T-helper 17 cell (primary cell): ENCODE measurements at regions not wholly inside any gene's neighbourhood (a gene's known extent, or its start where the extent isn't known, plus 50 kb on each side); places are given as distances from the start of the nearest gene placed in this dataset.

ENCODE experiments used
- ATAC-seq: fragments of 150-1000 bp; cut with Tn5 transposase; 2 replicates; pipeline ENCODE4 v1.10.0; 2021; ENCODE audit warnings: mild to moderate bottlenecking, moderate library complexity
- DNase-seq, 3 donors: peaks; one replicate each; pipeline versions ENCODE4 v3.0.0 to v3.0.0-alpha.2; 2020 to 2021
- H3K9me3 ChIP-seq: one replicate; pipeline ENCODE4 v1.7.0; 2013; ENCODE audit warnings: low read length, mild to moderate bottlenecking; ENCODE audit not compliant: control insufficient read depth, poor library complexity, severe bottlenecking
- H3K27ac Mint-ChIP-seq: one replicate; pipeline ENCODE4 v1.8.0; 2022; ENCODE audit warnings: mild to moderate bottlenecking, moderate library complexity, mixed read lengths
- H3K27me3 Mint-ChIP-seq: one replicate; pipeline ENCODE4 v1.8.0; 2022; ENCODE audit warnings: mixed read lengths
- H3K36me3 Mint-ChIP-seq: one replicate; pipeline ENCODE4 v1.8.0; 2022; ENCODE audit warnings: low read depth, mixed read lengths
- H3K4me1 Mint-ChIP-seq: one replicate; pipeline ENCODE4 v1.8.0; 2022; ENCODE audit warnings: mild to moderate bottlenecking, mixed read lengths
- H3K4me3 Mint-ChIP-seq: one replicate; pipeline ENCODE4 v1.8.0; 2022; ENCODE audit warnings: mild to moderate bottlenecking, moderate library complexity, mixed read lengths

GRCh38 chr13:67856955-67857354, 626.8 kb upstream of the PCDH9 start:
- Mint-ChIP-seq H3K4me3 (no peak overlapping the region), H3K4me1 (no peaks in the 10 kb centered on the region), H3K36me3 (no peaks in the 10 kb centered on the region), H3K27ac (no peak overlapping the region), H3K27me3 (no peaks in the 10 kb centered on the region)
- ATAC-seq (no peak), DNase-seq (no peak)
- H3K9me3 ChIP-seq, result no peaks in the 10 kb centered on the region

- H3K4me1 Mint-ChIP-seq, result no peaks in the 10 kb centered on the region
- no peaks in the 10 kb centered on the region for H3K27me3 Mint-ChIP-seq
- DNase-seq (no peak), ATAC-seq (no peak)
- H3K36me3 Mint-ChIP-seq, result no peaks in the 10 kb centered on the region
- H3K27ac Mint-ChIP-seq, result no peak overlapping the region
- H3K9me3 ChIP-seq, result no peaks in the 10 kb centered on the region
- H3K4me3 Mint-ChIP-seq, result no peak overlapping the region
Measured at GRCh38 chr13:67855741-67856238, 625.7 kb upstream of the PCDH9 start.

GRCh38 chr13:67854990-67855389, 624.9 kb upstream of the PCDH9 start:
- no peaks in the 10 kb centered on the region for H3K27me3 Mint-ChIP-seq
- no peaks in the 10 kb centered on the region for H3K4me1 Mint-ChIP-seq
- H3K27ac Mint-ChIP-seq, result no peak overlapping the region
- no peaks in the 10 kb centered on the region for H3K36me3 Mint-ChIP-seq
- H3K9me3 ChIP-seq, result no peaks in the 10 kb centered on the region
- no peak for DNase-seq
- no peak for ATAC-seq
- H3K4me3 Mint-ChIP-seq, result no peak overlapping the region

GRCh38 chr13:67844574-67844973, 614.4 kb upstream of the PCDH9 start:
- Mint-ChIP-seq H3K27ac (no peak overlapping the region), H3K27me3 (no peaks in the 10 kb centered on the region), H3K4me1 (no peaks in the 10 kb centered on the region), H3K36me3 (no peaks in the 10 kb centered on the region), H3K4me3 (no peak overlapping the region)
- ATAC-seq (no peak), DNase-seq (no peak)
- H3K9me3 ChIP-seq, result no peaks in the 10 kb centered on the region

GRCh38 chr13:67841071-67841470, 610.9 kb upstream of the PCDH9 start:
- H3K27ac Mint-ChIP-seq, result no peak overlapping the region

GRCh38 chr13:67833564-67833963, 603.4 kb upstream of the PCDH9 start:
- H3K36me3 Mint-ChIP-seq, result no peaks in the 10 kb centered on the region
- DNase-seq (no peak), ATAC-seq (no peak)
- no peak overlapping the region for H3K4me3 Mint-ChIP-seq
- no peaks in the 10 kb centered on the region for H3K9me3 ChIP-seq
- H3K27me3 Mint-ChIP-seq, result no peaks in the 10 kb centered on the region
- H3K4me1 Mint-ChIP-seq, result no peaks in the 10 kb centered on the region
- H3K27ac Mint-ChIP-seq, result no peak overlapping the region

More at GRCh38 chr13:67841071-67841470, 610.9 kb upstream of the PCDH9 start:
- Mint-ChIP-seq H3K36me3 (no peaks in the 10 kb centered on the region), H3K27me3 (no peaks in the 10 kb centered on the region), H3K4me3 (no peak overlapping the region), H3K4me1 (no peaks in the 10 kb centered on the region)
- no peak for DNase-seq
- no peak for ATAC-seq
- H3K9me3 ChIP-seq, result no peaks in the 10 kb centered on the region

GRCh38 chr13:67829641-67830040, 599.5 kb upstream of the PCDH9 start:
- no peaks in the 10 kb centered on the region for H3K9me3 ChIP-seq
- Mint-ChIP-seq H3K36me3 (no peaks in the 10 kb centered on the region), H3K27me3 (no peaks in the 10 kb centered on the region), H3K4me3 (no peak overlapping the region), H3K27ac (no peak overlapping the region), H3K4me1 (no peaks in the 10 kb centered on the region)
- ATAC-seq (no peak), DNase-seq (no peak)

GRCh38 chr13:67827992-67828391, 597.9 kb upstream of the PCDH9 start:
- no peak for ATAC-seq
- no peak for DNase-seq
- H3K27ac Mint-ChIP-seq, result no peak overlapping the region
- no peaks in the 10 kb centered on the region for H3K4me1 Mint-ChIP-seq
- no peak overlapping the region for H3K4me3 Mint-ChIP-seq
- H3K27me3 Mint-ChIP-seq, result no peaks in the 10 kb centered on the region
- no peaks in the 10 kb centered on the region for H3K9me3 ChIP-seq
- no peaks in the 10 kb centered on the region for H3K36me3 Mint-ChIP-seq

GRCh38 chr13:67821606-67822005, 591.5 kb upstream of the PCDH9 start:
- H3K36me3 Mint-ChIP-seq, result no peaks in the 10 kb centered on the region
- no peak overlapping the region for H3K27ac Mint-ChIP-seq
- ATAC-seq (no peak), DNase-seq (no peak)
- no peaks in the 10 kb centered on the region for H3K4me1 Mint-ChIP-seq
- H3K27me3 Mint-ChIP-seq, result no peaks in the 10 kb centered on the region
- H3K9me3 ChIP-seq, result no peaks in the 10 kb centered on the region
- no peak overlapping the region for H3K4me3 Mint-ChIP-seq

- Mint-ChIP-seq H3K4me3 (no peak overlapping the region), H3K27me3 (no peaks in the 10 kb centered on the region), H3K36me3 (no peaks in the 10 kb centered on the region), H3K4me1 (no peaks in the 10 kb centered on the region), H3K27ac (no peak overlapping the region)
- H3K9me3 ChIP-seq, result no peaks in the 10 kb centered on the region
- ATAC-seq, result no peak
- no peak for DNase-seq
Measured at GRCh38 chr13:67806796-67807195, 576.7 kb upstream of the PCDH9 start.

GRCh38 chr13:67803118-67803517, 573.0 kb upstream of the PCDH9 start:
- Mint-ChIP-seq H3K36me3 (no peaks in the 10 kb centered on the region), H3K27ac (no peak overlapping the region), H3K4me1 (no peaks in the 10 kb centered on the region), H3K27me3 (no peaks in the 10 kb centered on the region), H3K4me3 (no peak overlapping the region)
- ATAC-seq (no peak), DNase-seq (no peak)
- no peaks in the 10 kb centered on the region for H3K9me3 ChIP-seq

GRCh38 chr13:67792151-67792676, 562.1 kb upstream of the PCDH9 start:
- no peak for ATAC-seq
- no peaks in the 10 kb centered on the region for H3K27me3 Mint-ChIP-seq
- H3K36me3 Mint-ChIP-seq, result no peaks in the 10 kb centered on the region
- no peak overlapping the region for H3K4me3 Mint-ChIP-seq
- no peaks in the 10 kb centered on the region for H3K4me1 Mint-ChIP-seq
- no peak overlapping the region for H3K27ac Mint-ChIP-seq
- no peaks in the 10 kb centered on the region for H3K9me3 ChIP-seq
- no peak for DNase-seq

GRCh38 chr13:67791047-67791446, 560.9 kb upstream of the PCDH9 start:
- no peak overlapping the region for H3K27ac Mint-ChIP-seq
- H3K9me3 ChIP-seq, result no peaks in the 10 kb centered on the region
- no peaks in the 10 kb centered on the region for H3K4me1 Mint-ChIP-seq
- ATAC-seq (no peak), DNase-seq (no peak)
- H3K27me3 Mint-ChIP-seq, result no peaks in the 10 kb centered on the region
- H3K36me3 Mint-ChIP-seq, result no peaks in the 10 kb centered on the region
- H3K4me3 Mint-ChIP-seq, result no peak overlapping the region

GRCh38 chr13:67776151-67776550, 546.0 kb upstream of the PCDH9 start:
- H3K36me3 Mint-ChIP-seq, result no peaks in the 10 kb centered on the region
- ATAC-seq, result no peak
- no peaks in the 10 kb centered on the region for H3K4me1 Mint-ChIP-seq
- no peaks in the 10 kb centered on the region for H3K27me3 Mint-ChIP-seq
- H3K9me3 ChIP-seq, result no peaks in the 10 kb centered on the region
- no peak overlapping the region for H3K4me3 Mint-ChIP-seq
- DNase-seq, result no peak
- no peak overlapping the region for H3K27ac Mint-ChIP-seq
